ENCODE measurements at regions not wholly inside any gene's neighbourhood (a gene's known extent, or its start where the extent isn't known, plus 50 kb on each side); places are given as distances from the start of the nearest gene placed in this dataset.
"Not testable (repeated sequence)": the region's sequence is repeated elsewhere in the genome, so short reads cannot be mapped to it uniquely, and the experiment has no call there.

DNA sequence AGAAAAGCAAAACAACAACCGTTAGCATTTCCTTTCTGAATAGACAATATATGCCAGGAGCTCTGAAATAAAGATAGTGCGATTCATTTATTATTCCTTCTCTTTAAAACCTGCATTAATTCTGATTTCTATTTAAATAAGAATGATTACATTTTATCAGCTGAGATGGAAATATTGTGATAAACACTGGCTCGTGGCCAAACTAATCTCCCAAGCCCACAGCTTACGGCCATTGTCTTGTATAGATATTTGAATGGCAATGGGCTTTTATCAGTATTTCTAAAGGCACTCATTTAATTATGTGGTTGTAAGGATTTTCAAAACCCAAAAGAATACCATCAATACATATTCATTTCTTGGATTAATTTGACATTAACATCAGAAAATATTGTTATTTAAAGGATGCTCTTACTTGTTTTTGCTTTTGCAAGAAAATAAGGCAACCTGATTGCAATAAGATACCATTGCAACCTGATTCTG is 123.7 kb upstream of the IRX5 start:
- no peak for DNase-seq

DNA sequence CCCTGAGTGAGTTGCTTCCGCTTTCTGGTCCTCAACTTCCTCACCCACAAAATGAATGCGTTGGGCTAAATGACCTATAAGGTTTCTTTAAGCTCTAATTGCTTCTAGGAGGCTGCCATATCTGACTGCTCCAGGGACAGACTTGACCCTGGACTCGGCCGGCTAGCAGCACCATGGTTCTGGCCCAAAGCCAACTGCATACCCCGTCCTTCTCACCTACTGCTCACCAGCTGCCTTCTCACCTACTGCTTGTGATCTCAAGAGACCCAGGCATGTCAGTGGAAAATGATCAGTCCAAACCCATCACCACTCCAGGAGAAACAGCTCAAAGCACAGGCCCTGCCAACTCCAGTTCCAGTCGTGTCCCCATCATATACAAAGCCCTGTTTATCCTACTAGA is 124.3 kb upstream of the IRX5 start:
- no peak for DNase-seq

DNA sequence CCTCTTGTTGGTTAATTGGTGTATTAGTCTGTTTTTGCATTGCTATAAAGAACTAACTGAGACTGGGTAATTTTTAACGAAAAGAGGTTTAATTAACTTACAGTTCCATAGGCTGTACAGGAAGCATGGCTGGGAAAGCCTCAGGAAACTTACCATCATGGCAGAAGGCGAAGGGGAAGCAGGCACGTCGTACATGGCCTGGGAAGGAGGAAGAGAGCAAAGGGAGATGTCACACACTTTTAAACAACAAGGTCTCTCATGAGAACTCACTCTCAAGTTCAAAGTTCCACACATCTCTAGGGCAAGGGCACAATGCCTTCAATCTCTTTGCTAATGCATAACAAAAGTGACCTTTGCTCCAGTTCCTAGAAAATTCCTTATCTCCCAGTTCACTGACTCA is 125.0 kb upstream of the IRX5 start:
- DNase-seq, result no peak

DNA sequence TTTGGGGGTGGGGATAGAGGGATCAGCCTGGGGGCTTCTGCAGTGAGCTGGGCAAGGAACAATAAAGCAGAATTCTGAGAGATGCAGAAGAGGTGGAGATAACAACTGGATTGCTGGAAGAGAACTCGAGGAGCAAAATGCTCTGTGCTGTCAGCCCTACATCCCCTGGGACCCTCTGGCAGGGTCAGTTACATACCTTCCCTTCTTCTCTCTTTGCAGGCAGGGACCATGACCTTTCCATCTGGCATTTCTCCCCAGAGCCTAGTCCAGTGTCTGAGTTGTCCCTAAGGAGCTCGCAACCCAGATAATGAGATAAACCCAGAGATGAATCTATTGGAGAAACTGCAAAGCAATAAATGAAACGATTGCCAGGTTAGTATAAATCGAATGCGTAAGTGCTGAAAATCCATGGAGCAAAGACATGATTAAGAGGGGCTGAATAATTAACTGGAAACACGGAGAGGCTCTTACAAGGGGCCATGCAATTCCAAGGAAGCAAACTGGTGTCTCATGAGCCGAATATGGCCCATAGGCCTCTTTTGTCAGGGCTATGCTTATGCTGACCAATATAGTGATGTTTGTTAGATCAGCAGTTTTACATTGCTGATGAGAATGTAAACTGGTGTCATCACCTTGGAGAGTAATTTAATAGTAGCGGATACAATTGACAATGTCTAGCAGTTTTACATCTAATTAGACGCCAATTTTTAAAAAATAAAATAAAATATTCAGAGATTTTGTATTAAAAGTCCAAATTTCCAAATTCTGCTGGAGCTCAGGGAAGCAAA is 129.4 kb upstream of the IRX5 start:
- DNase-seq, result no peak

DNA sequence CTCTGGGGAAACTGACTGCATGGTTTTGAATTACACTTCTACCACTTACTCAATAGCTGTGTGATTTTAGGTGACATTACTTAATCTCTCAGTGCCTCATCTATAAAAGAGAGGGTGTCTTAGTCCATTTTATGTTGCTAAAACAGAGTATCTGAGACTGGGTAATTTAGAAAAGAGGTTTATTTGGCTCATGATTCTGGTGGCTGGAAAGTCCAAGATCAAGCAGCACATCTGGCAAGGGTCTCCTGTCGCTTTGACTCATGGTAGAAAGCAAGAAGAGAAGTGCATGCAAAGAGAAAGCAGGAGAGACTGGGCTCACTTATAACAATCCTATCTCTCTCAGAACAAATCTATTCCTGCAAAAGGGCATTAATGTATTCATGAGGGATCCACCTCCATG is 132.4 kb upstream of the IRX5 start:
- DNase-seq, result no peak

DNA sequence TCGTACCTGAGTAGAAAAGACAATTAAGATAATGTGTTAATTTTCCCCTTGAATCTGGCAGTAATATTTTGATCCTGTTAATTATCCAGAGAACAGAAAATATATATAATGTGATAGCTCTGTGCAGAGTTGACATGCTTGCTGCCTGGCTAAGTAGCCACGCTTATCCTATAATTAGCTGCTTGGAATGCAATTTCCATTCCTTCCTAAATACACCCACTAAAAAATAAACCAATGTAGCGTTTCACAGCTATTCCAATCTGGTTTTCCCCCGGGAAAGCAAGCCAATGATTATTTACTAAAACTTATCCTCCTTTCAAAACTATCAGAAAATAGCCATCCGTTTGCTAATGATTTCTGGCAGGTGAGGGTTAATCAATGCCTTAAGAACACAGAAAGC is 134.5 kb upstream of the IRX5 start:
- no peak for DNase-seq

DNA sequence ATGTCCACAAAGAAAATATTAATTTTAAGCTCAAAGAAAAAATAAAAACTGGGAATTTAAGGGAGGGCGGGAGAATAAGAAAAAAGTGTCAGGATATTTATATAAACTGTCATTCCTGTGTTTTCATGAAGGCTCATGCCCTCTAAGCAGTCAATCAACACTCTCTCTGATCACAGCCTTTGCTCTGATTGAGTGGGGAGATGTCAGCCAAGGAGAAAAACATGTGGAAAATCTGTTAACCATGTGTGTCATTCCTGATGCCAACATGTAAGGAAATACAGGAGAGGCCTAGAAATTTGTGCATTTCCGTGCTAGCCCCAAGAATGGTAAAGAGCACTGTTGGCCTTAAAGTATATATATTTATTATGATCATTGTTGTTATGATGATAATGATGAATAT is 137.9 kb upstream of the IRX5 start:
- DNase-seq, result no peak

DNA sequence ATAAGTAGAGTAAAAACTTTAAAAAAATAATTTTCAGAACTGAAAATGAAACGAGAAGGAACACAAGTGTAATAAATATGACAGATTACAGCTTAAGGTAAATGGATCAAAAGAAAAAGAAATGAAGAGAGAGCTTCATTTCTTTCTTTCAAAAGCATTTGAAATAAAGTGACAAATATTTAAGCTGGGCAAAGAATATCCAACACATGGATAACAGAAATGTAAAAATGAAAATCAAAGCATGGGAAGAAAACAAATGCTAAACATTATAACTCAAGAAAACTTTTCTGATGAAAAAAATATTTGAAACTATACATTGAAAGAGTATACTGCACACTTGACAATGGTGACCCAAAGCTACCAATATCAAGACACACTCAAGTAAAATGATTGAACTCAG is 143.6 kb upstream of the IRX5 start:
- no peak for DNase-seq

DNA sequence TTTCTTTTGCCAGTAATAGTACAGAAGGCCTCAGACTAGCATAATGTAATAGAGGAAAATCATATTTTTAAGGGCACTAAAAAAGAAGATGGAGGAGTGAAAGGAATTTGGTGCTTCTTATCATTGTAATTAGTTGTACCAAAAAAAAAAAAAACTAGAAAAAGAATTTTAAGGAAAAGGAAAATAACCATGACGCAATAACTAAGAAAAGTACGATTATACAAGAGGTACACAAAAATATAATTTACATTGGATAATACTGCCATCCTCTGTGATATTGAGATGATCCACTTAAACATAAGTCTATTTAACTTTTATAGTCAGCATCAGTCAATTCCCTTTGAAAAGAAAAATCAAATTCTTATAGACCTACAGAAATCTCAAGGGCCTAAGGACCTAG is 146.7 kb upstream of the IRX5 start:
- DNase-seq, result no peak

DNA sequence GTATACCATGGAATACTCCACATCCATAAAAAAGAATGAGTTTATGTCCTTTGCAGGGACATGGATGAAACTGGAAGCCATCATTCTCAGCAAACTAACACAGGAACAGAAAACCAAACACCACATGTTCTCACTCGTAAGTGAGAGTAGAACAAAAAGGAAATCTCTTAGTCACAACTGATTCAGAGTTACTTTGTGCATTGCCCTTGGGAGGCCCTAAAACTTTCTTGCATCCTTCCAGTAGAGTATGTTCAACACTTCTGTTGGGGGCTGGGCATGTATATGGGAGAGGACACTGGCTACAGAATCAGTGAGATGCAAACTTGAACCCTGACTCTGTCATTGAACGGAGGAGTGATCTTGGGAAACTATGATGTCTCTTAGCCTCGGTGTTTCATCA is 147.4 kb upstream of the IRX5 start:
- DNase-seq, result no peak

DNA sequence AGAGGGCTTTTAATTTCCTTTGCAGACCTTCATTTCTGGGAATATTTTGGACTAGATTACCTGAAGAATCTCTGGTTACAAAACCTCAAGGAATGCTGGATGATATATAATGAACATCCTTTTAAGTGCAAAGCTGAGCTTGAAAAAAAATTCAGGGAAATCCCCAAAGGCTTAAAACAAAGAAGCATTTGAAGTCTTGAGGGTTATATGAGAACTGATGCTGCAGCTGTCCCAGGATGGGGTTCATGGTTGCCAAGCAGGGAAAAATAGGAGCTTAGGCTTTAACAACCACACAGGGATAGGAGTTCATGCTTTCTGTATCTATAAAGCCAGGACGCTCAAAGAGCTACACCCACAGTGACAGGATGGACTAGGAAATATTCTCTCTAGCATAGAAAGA is 150.4 kb upstream of the IRX5 start:
- DNase-seq, result no peak

DNA sequence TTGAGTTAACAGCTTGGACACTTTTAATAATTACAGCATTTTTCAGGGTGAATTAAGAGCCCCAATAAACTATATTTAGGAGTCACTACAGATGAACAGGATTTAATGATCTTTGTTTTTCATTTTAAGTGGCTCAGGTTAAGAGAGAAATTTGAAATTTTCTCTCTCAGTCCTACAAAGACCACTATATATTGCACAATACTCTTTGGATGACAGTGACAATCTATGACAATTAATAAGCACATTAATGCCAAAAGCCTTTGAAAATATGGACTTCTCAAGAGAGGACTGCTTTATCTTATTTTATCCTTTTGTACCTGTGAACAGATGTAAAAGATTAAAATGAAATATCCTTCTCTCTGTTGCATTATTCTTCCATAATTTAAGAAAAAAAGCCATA is 151.1 kb upstream of the IRX5 start:
- DNase-seq, result no peak

DNA sequence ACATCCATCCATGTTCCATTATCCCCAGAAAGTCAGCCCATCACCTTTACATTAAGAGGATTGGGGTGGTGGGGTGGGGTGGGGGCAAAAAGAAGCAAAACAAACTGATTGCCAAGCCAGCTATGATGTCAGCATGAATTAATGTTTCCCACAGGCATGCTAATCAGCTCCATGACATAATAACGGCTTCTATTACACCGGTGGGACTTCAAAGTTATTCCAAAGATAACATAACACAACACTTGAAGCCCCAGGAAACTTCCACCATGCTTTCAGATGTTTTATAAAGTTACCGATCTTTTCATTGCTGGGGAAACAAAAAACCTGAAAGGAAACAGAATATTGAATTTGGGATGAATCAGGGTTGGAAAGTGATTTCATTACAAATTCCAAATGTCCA is 155.9 kb upstream of the IRX5 start:
- no peak for DNase-seq

DNA sequence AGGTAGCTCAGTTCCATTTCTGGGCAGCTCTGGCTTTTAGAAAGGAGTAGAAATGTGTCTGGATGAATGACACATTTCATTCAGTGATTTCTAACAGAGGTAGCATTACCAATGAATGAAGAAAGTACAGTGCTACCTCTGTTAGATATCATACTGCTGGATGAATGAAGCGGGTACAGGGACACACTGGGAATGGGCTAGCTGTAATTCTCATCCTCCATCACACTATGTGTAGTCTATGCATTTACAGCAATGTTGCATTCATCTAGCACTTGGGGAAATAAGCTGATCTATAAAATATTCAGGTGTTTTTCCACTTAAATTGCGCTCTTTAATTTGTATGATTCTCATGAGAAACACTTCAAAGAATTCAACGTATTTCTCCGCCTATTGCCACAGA is 158.3 kb upstream of the IRX5 start:
- no peak for DNase-seq

DNA sequence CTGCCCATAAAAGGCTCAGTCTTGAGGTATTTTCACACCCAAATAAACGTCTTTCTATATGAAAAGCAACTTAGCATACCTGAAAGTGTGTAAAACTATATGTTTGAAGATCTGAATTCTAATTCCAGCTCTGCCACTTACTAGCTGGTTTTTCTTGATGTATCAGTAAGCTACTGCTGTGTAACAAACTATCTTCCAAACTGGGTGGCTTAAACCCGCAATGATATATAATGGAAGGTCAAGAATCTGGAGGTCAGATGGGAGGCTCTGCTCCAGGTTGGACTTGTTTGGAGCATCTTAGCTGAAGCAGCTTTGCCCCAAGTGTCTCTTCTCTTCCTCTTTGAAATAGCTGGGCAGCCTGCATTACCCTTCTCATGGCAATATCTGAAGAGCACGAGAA is 164.3 kb upstream of the IRX5 start:
- no peak for DNase-seq

DNA sequence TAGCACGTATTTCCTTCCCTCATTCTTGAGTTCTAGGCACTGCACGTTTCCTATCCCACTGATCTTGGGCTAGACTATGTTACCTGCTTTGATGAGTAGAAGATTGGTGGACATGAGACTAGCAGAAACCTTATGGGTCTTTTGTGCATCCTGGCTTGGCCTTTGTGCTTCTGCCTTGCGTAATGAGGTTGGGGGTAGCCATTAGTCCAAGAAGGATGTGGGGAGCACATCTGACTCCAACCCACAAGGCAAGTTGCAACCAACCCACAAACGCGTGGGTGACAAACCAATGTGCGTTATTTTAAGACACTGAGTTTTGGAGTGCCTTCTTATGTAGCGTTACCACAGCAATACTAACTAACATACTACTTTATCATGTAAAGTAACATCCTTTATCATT is 180.4 kb upstream of the IRX5 start:
- DNase-seq, result no peak

DNA sequence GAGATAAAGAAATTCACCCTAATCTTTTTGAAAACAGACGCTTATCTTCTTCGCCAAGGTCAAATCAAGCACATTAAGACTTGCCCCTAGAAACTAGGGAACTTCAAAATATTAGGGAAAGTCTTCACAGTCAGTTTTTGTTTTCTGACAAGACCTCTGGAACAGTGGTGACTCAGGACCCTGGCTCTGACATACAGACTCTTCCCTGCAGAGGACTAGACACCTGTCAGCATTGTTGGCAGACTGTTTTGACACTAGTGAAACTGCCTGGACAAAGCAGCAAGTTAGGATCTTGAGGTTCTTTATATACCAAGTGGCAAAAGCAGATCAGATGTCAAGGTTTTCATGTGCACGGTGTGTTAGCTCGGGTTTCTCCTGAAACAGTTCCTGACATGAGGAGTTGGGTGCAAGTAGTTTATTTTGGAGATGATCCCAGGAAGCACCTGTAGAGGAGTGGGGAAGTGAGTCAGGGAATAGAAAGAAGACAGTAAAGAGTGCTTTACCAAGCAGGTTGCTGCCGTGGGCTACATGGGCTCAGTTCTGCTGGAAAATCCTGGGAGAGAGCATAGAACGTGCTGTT is 182.0 kb upstream of the IRX5 start:
- no peak for DNase-seq

DNA sequence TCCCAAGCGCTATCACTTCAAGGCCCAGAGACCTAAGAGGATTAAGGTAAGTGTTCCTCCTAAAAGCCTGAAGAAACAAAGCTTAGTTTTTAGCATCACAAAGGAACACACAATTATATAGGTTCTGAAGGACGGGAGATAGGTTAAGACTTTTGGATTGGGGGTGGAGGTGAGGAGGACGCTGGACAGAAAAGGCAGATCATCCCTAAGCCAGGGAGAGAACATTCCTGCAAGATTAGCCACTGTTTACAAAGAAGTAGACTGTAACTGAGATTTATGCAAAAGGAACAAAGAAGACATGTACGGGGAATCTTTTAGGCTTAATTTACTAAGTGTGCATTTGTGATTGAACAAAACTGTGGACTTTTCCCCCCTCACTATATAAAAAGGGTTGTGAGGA is 184.1 kb upstream of the IRX5 start:
- DNase-seq, result no peak

DNA sequence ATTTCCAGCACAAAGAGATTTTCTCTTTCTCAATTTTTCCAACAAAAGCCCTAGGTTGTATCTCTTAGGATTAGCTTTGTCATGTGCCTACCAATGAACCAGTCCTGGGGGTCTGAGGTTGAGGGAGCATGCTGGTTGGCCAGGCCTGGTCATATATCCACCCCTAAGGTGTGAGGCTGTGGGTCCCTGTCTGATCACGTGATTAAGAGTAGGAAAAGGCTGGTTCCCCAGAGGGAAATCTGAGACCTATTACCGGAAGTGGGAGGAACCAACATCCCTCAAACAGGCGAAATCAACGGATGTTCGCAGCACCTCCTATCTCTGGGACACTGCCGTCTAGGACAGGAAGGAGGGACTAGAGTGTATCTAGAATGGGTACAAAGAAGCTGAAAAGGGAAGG is 185.7 kb upstream of the IRX5 start:
- DNase-seq, result no peak

DNA sequence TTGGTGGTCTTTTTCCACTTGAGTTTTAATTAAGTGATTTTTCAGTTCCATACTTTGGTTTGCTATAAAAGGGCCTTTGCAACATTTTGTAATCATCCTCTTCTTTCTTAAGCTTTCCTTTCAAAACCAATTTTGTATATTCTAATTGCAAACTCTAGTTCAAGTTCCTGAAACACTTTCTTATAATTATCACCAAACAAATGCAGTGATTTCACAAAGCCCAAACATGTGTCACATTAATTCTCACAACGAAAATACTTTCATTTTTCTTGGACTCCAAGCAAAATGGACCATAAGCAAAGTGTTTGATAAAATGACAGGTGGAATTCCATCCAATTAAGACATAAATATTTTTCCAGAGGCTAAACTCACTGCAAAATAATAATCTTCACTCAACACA is 188.2 kb upstream of the IRX5 start:
- no peak for DNase-seq

DNA sequence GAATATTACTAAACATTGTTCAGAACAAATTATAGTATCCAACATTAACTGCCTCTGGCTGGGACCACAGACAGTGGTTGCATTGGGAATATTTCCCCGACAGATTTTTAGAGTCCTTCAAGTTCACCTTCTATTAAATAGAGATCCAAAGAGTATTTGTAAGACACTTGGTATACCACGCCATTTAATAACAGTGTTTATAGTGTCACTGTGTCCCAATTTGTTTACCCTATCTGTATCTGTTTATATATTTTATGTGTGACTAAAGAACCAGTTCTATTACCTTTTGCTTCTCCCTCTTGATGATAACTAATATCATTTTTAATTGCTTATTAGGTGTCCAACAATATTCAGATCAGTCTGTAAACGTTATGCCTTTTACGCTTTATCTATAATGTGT is 191.3 kb upstream of the IRX5 start:
- DNase-seq, result no peak

DNA sequence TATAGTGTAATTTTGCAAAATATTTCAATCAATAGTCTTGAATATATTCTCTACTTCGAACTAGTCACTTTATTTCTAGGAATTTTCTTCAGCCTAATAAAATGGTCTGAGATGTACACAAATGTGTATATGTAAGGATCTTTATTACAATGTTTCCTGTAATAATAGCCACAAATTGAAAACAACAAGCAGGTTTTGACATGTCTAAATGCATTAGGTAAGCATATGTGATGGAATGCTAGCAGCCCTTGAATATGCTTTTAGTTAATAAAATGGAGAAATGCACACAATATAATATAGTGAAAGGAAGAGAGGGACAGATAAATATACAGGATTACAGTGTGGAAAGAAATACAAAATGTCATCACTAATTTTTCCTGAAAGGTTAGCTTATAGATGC is 196.5 kb upstream of the IRX5 start:
- DNase-seq, result no peak

DNA sequence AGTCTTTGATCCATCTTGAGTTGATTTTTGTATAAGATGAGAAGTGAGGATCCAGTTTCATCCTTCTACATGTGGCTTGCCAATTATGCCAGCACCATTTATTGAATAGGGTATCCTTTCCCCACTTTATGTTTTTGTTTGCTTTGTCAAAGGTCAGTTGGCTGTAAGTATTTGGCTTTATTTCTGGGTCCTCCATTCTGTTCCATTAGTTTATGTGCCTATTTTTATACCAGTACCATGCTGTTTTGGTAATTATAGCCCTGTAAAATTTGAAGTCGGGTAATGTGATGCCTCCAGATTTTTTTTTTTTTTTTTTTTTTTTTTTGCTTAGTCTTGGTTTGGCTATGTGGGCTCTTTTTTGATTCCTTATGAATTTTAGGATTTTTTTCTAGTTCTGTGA is 203.0 kb upstream of the IRX5 start:
- DNase-seq, result not testable (repeated sequence)

DNA sequence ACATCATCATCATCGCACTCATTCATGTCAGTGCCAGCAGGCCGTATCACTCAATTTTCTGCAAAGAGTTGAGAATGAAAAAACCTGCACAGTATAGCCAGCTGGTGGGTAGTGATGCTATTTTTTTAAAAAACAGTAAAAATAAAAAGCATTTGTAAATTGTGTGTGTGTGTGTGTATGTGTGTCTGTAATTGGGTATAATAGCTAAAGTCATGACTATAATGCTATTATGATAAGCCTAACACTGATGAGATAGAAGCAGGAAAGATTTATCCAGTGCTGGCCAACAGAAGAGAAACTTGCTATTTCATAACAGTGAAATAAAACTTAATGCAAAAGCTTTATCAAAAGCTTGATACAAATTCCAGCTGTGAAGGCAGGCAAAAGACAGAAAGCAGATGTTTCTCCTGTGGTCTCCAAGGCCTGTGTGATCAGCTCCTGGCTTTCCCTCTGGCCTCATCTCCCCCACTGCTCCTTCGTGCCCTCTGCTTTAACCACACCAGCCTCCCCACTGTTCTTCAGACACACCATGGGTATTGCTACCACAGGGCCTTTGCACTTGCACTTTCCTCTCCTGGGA is 206.2 kb upstream of the IRX5 start:
- DNase-seq, result no peak

DNA sequence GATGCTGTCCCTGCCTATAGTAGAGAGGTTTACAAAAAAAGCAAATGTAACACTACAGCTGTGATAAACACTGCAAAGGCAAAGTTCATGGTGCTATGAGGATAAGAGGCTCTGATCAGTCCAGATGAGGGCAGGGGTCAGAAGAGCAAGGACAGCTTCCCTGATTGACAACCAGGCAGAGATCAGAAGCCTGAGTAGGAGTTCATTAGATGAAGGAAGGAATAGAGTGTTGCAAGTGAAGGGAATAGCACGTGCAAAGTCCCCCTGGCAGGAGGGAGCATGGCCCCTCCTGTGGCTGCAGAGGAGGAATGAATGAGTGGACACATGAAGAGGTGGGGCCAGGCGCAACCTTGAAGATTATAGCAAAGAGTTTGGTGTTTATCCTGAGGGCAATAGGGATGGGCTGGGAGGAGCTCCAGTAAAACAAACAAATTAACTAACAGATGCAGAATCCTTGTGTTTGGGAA is 208.4 kb upstream of the IRX5 start:
- no peak for DNase-seq

Measured in fibroblast of skin of right quadriceps (primary cell).